ENCODE measurements at regions not wholly inside any gene's neighbourhood (a gene's known extent, or its start where the extent isn't known, plus 50 kb on each side); places are given as distances from the start of the nearest gene placed in this dataset.

GRCh38 chr5:30957591-30957990, 235.9 kb upstream of the CDH6 start:
- ChIA-PET CTCF (interaction anchor here (0.5 kb wide), 1 partner anchor 556 kb away, joined by 3 read pairs; no protein-coding TSS in a partner anchor), POLR2A (ENCODE audit: low non-redundant PET) (no interaction called here)
- DNase-seq (ENCODE audit: low spot score): no peak
- no peak overlapping the region for H3K27ac ChIP-seq
- no peak for TF ChIP-seq CTCF (conservative IDR thresholded peaks at IDR 0.05; ENCODE audit: low read depth)

DNA sequence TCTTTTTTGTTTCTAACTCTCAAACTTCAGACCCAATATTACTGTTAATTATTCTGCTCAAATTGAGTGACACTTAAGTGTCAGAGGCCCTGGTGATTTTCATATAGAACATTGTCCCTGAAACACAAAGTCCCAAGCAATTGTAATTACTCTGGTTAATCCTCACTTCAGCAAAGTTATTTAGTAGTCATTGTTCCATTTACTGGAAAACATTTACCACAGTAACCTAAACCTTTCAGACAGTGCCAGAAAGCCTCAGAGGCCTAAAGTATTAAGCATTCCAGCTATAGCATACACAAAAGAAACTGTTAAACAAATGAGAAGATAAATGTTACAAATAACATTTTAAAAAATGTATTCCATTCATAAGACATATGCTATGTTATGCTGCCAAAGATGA, 237.2 kb upstream of the CDH6 start:
- DNase-seq (ENCODE audit: low spot score): no peak
- H3K27ac ChIP-seq: no peak overlapping the region
- POLR2A ChIA-PET (ENCODE audit: low non-redundant PET): no interaction called here
- no peak for TF ChIP-seq CTCF (conservative IDR thresholded peaks at IDR 0.05; ENCODE audit: low read depth)
- CTCF ChIA-PET: no interaction called here

DNA sequence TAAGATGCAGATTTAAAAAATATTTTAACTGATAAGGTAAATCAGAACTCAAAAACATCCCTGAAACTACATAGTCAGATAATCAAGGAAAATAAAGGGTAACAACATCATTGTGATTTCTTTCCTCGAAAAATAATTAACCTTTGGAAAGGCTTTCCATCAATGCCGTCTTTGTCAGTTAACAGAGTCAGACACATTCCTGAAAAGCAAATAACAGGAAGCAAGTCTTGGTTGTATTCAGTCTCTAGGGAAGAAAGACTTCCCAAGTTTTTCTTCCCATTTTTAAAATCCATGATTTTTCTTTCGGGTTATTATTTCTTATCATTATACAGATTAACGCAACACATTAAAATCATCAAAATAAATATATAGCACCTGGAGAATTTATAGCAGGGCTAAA, 256.4 kb upstream of the CDH6 start:
- H3K27ac ChIP-seq: no peak overlapping the region
- TF ChIP-seq CTCF (conservative IDR thresholded peaks at IDR 0.05; ENCODE audit: low read depth): no peak
- no peak for DNase-seq (ENCODE audit: low spot score)
- POLR2A ChIA-PET (ENCODE audit: low non-redundant PET): no interaction called here
- CTCF ChIA-PET: no interaction called here

- no peak for DNase-seq (ENCODE audit: low spot score)
- POLR2A ChIA-PET (ENCODE audit: low non-redundant PET): no interaction called here
- no peak for TF ChIP-seq CTCF (conservative IDR thresholded peaks at IDR 0.05; ENCODE audit: low read depth)
- no peak overlapping the region for H3K27ac ChIP-seq
- CTCF ChIA-PET: no interaction called here
Observed at GRCh38 chr5:30933599-30933998, 259.9 kb upstream of the CDH6 start.

- H3K27ac ChIP-seq: no peak overlapping the region
- no peak for DNase-seq (ENCODE audit: low spot score)
- TF ChIP-seq CTCF (conservative IDR thresholded peaks at IDR 0.05; ENCODE audit: low read depth): no peak
- ChIA-PET POLR2A (ENCODE audit: low non-redundant PET) (no interaction called here), CTCF (no interaction called here)
Observed at GRCh38 chr5:30932273-30933017, 261.0 kb upstream of the CDH6 start.

DNA sequence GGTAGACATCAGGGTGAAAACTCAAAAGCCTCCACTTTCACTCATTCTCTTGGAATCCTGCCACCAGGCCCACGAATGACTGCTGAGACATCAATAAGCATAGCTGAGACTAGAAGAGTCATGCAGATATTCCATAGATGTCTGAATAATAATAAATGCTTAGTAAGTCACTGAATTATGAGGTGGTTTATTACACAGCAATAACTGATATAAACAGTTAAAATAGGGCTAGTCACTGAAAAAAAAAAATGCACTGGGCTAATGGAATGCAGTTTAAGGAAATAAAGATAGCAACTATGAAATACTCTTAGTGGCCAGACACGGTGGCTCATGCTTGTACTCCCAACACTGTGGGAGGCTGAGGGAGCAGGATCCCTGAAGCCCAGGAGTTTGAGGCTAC, 262.8 kb upstream of the CDH6 start:
- H3K27ac ChIP-seq: no peak overlapping the region
- DNase-seq (ENCODE audit: low spot score): no peak
- ChIA-PET CTCF (no interaction called here), POLR2A (ENCODE audit: low non-redundant PET) (no interaction called here)
- TF ChIP-seq CTCF (conservative IDR thresholded peaks at IDR 0.05; ENCODE audit: low read depth): no peak
